KMS-11 (cell line): ENCODE measurements at regions not wholly inside any gene's neighbourhood (a gene's known extent, or its start where the extent isn't known, plus 50 kb on each side); places are given as distances from the start of the nearest gene placed in this dataset.

ENCODE experiments used
- H2AFZ ChIP-seq: fragments of 200-600 bp; sonication (generic); 2 replicates; pipeline ENCODE4 v1.6.1; 2016; ENCODE audit warnings: antibody characterized with exemption, mixed run types, low read depth
- H3K27ac ChIP-seq: fragments of 200-600 bp; sonication (generic); 2 replicates; pipeline ENCODE4 v1.6.1; 2016; ENCODE audit warnings: mild to moderate bottlenecking, mixed run types
- H3K27me3 ChIP-seq: fragments of 200-600 bp; sonication (generic); 2 replicates; pipeline ENCODE4 v1.6.1; 2017; ENCODE audit warnings: mild to moderate bottlenecking, low read depth, mixed run types, moderate library complexity; ENCODE audit not compliant: insufficient read depth
- H3K36me3 ChIP-seq: fragments of 200-600 bp; sonication (generic); 2 replicates; pipeline ENCODE4 v1.6.1; 2017; ENCODE audit warnings: mild to moderate bottlenecking, mixed run types; ENCODE audit not compliant: insufficient read depth
- H3K4me1 ChIP-seq: fragments of 200-600 bp; sonication (generic); 2 replicates; pipeline ENCODE4 v1.6.1; 2016; ENCODE audit warnings: mild to moderate bottlenecking, low read depth, mixed run types; ENCODE audit not compliant: poor library complexity, severe bottlenecking
- H3K4me2 ChIP-seq: fragments of 200-600 bp; sonication (generic); 2 replicates; pipeline ENCODE4 v1.7.0; 2016; ENCODE audit warnings: mild to moderate bottlenecking, mixed run types
- H3K4me3 ChIP-seq: fragments of 200-600 bp; sonication (generic); IDR thresholded peaks from 2 replicates; pipeline ENCODE4 v1.6.1; 2017; ENCODE audit warnings: low read depth, low read length, mixed read lengths; ENCODE audit not compliant: insufficient read depth
- H3K79me2 ChIP-seq: fragments of 200-600 bp; sonication (generic); 2 replicates; pipeline ENCODE4 v1.6.1; 2016; ENCODE audit warnings: low read depth, mixed run types; ENCODE audit not compliant: insufficient read depth
- H3K9ac ChIP-seq: fragments of 200-600 bp; sonication (generic); 2 replicates; pipeline ENCODE4 v1.6.1; 2016; ENCODE audit warnings: mild to moderate bottlenecking, mixed run types
- H4K20me1 ChIP-seq: fragments of 200-600 bp; sonication (generic); 2 replicates; pipeline ENCODE4 v1.6.1; 2016; ENCODE audit warnings: mild to moderate bottlenecking, mixed run types; ENCODE audit not compliant: insufficient read depth
- CTCF ChIP-seq: fragments of 200-600 bp; sonication (generic); conservative IDR thresholded peaks from 2 replicates; pipeline ENCODE4 v1.6.1; 2017; ENCODE audit warnings: low read depth, mild to moderate bottlenecking, antibody characterized with exemption, low read length, moderate library complexity, mixed read lengths

GRCh38 chr5:173535976-173536639 is 80.3 kb downstream of the BOD1 start:
- H3K36me3 ChIP-seq = no peaks in the 10 kb centered on the region
- TF ChIP-seq CTCF = no peak
- no peaks in the 10 kb centered on the region for H3K79me2 ChIP-seq
- H3K27me3 ChIP-seq = no peaks in the 10 kb centered on the region
- no peak overlapping the region for H3K27ac ChIP-seq
- H3K4me2 ChIP-seq = no peak overlapping the region
- no peak overlapping the region for H2AFZ ChIP-seq
- no peak overlapping the region for H3K9ac ChIP-seq
- peaks cover 31% of the 10 kb centered on the region for H3K4me1 ChIP-seq
- no peak overlapping the region for H3K4me3 ChIP-seq
- no peaks in the 10 kb centered on the region for H4K20me1 ChIP-seq

- H3K9ac ChIP-seq = no peak overlapping the region
- H4K20me1 ChIP-seq = no peaks in the 10 kb centered on the region
- no peaks in the 10 kb centered on the region for H3K79me2 ChIP-seq
- no peaks in the 10 kb centered on the region for H3K27me3 ChIP-seq
- no peaks in the 10 kb centered on the region for H3K36me3 ChIP-seq
- H3K4me3 ChIP-seq = no peak overlapping the region
- no peak for TF ChIP-seq CTCF
- no peak overlapping the region for H3K27ac ChIP-seq
- H3K4me2 ChIP-seq = no peak overlapping the region
- H2AFZ ChIP-seq = no peak overlapping the region
- H3K4me1 ChIP-seq = peaks cover 31% of the 10 kb centered on the region
These were observed 81.1 kb downstream of the BOD1 start for GRCh38 chr5:173535166-173535975.

GRCh38 chr5:173534664-173535063 is 81.8 kb downstream of the BOD1 start:
- Histone ChIP-seq H3K36me3 (no peaks in the 10 kb centered on the region), H3K4me1 (peaks cover 26% of the 10 kb centered on the region), H2AFZ (no peak overlapping the region), H3K27me3 (no peaks in the 10 kb centered on the region), H3K79me2 (no peaks in the 10 kb centered on the region), H3K9ac (no peak overlapping the region), H3K4me3 (no peak overlapping the region), H4K20me1 (no peaks in the 10 kb centered on the region), H3K4me2 (no peak overlapping the region), H3K27ac (no peak overlapping the region)
- TF ChIP-seq CTCF = no peak

- peaks cover 25% of the 10 kb centered on the region for H3K4me1 ChIP-seq
- H3K79me2 ChIP-seq = no peaks in the 10 kb centered on the region
- no peaks in the 10 kb centered on the region for H3K27me3 ChIP-seq
- no peak overlapping the region for H3K9ac ChIP-seq
- no peaks in the 10 kb centered on the region for H4K20me1 ChIP-seq
- TF ChIP-seq CTCF = no peak
- no peak overlapping the region for H2AFZ ChIP-seq
- no peak overlapping the region for H3K4me2 ChIP-seq
- H3K27ac ChIP-seq = no peak overlapping the region
- H3K4me3 ChIP-seq = no peak overlapping the region
- no peaks in the 10 kb centered on the region for H3K36me3 ChIP-seq
These were observed 82.4 kb downstream of the BOD1 start for GRCh38 chr5:173534031-173534430.
